Parathyroid adenoma (tissue), 2 donors: ENCODE measurements at regions not wholly inside any gene's neighbourhood (a gene's known extent, or its start where the extent isn't known, plus 50 kb on each side); places are given as distances from the start of the nearest gene placed in this dataset.

ENCODE experiments used
- H2AFZ ChIP-seq: fragments of 300-600 bp; sonication (generic); one replicate; pipeline ENCODE4 v1.7.0; 2017; ENCODE audit warnings: antibody characterized with exemption, mild to moderate bottlenecking
- H3K27ac ChIP-seq: fragments of 300-600 bp; sonication (generic); one replicate; pipeline ENCODE4 v1.7.0; 2017
- H3K27me3 ChIP-seq: fragments of 300-600 bp; sonication (generic); one replicate; pipeline ENCODE4 v1.7.0; 2017; ENCODE audit warnings: low read length; ENCODE audit not compliant: control insufficient read depth, insufficient read depth
- H3K36me3 ChIP-seq: fragments of 300-600 bp; sonication (generic); one replicate; pipeline ENCODE4 v1.7.0; 2017; ENCODE audit warnings: low read length; ENCODE audit not compliant: control insufficient read depth, insufficient read depth
- H3K4me1 ChIP-seq: fragments of 300-600 bp; sonication (generic); one replicate; pipeline ENCODE4 v1.7.0; 2017; ENCODE audit warnings: control low read depth
- H3K4me2 ChIP-seq: fragments of 300-600 bp; sonication (generic); one replicate; pipeline ENCODE4 v1.7.0; 2017; ENCODE audit warnings: low read length
- H3K4me3 ChIP-seq: fragments of 300-600 bp; sonication (generic); one replicate; pipeline ENCODE4 v1.7.0; 2017; ENCODE audit warnings: low read depth, low read length
- H3K79me2 ChIP-seq: fragments of 300-600 bp; sonication (generic); one replicate; pipeline ENCODE4 v1.7.0; 2017; ENCODE audit warnings: control low read depth
- H3K9ac ChIP-seq: fragments of 300-600 bp; sonication (generic); one replicate; pipeline ENCODE4 v1.7.0; 2017; ENCODE audit warnings: mild to moderate bottlenecking
- H3K9me3 ChIP-seq: fragments of 300-600 bp; sonication (generic); one replicate; pipeline ENCODE4 v1.7.0; 2017; ENCODE audit warnings: low read length; ENCODE audit not compliant: control insufficient read depth
- TF ChIP-seq, protein P1 (sequence below): fragments of 300-600 bp; sonication (generic); IDR thresholded peaks from one replicate; pipeline ENCODE4 v1.7.0; 2017; ENCODE audit warnings: antibody characterized with exemption, mild to moderate bottlenecking
- donor health status: primary hyperparathyroidism.

DNA sequence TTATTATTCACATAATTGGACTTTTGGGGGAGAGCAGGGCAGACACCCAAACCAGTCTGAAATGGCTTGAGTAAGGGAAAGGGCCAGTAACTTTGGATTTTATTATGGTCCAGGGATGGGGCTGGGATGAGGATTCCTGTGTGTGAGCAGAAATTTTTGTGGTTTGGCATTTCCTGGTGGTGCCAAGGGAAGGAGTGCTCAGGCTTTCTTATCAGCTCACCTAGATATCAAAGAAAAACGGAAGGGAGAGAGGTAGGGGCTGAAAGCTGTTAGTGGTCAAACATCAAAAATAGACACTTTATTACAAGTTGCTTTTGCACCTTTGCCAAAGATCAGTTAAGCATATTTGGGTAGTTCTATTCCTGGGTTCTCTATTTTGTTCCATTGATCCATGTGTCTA, 128.5 kb upstream of the DIPK2B start:
- H3K36me3 ChIP-seq = no peaks in the 10 kb centered on the region
- H3K4me3 ChIP-seq = no peak overlapping the region
- no peak overlapping the region for H3K27ac ChIP-seq
- H2AFZ ChIP-seq = no peak overlapping the region
- H3K4me2 ChIP-seq = no peak overlapping the region
- H3K4me1 ChIP-seq = no peaks in the 10 kb centered on the region
- TF ChIP-seq, protein P1, sequence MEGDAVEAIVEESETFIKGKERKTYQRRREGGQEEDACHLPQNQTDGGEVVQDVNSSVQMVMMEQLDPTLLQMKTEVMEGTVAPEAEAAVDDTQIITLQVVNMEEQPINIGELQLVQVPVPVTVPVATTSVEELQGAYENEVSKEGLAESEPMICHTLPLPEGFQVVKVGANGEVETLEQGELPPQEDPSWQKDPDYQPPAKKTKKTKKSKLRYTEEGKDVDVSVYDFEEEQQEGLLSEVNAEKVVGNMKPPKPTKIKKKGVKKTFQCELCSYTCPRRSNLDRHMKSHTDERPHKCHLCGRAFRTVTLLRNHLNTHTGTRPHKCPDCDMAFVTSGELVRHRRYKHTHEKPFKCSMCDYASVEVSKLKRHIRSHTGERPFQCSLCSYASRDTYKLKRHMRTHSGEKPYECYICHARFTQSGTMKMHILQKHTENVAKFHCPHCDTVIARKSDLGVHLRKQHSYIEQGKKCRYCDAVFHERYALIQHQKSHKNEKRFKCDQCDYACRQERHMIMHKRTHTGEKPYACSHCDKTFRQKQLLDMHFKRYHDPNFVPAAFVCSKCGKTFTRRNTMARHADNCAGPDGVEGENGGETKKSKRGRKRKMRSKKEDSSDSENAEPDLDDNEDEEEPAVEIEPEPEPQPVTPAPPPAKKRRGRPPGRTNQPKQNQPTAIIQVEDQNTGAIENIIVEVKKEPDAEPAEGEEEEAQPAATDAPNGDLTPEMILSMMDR = no peak
- H3K79me2 ChIP-seq = no peaks in the 10 kb centered on the region
- no peak overlapping the region for H3K9ac ChIP-seq
- no peaks in the 10 kb centered on the region for H3K9me3 ChIP-seq
- no peaks in the 10 kb centered on the region for H3K27me3 ChIP-seq

DNA sequence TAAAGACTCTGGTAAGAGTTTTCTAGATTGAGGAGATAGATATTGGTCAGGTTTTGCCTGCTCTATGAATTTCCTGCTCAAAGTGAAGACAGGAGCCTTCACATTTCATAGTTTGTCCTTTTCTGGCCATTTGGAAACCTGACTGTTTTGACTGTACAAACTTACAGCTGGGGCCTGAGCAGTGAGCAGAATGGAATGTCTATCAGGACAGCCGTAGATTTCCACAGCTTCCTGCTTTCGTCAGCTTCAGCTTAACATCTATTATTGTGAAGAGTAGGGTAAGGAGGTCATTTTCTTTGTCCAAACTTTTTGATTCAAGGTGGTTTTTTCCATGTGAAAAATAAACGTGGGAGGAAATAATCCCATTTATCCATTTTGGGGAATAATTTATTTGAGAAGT, 124.3 kb upstream of the DIPK2B start:
- no peaks in the 10 kb centered on the region for H3K27me3 ChIP-seq
- H3K4me3 ChIP-seq = no peak overlapping the region
- H2AFZ ChIP-seq = no peak overlapping the region
- no peaks in the 10 kb centered on the region for H3K79me2 ChIP-seq
- no peak overlapping the region for H3K27ac ChIP-seq
- TF ChIP-seq, protein P1 = no peak
- no peak overlapping the region for H3K4me2 ChIP-seq
- H3K36me3 ChIP-seq = no peaks in the 10 kb centered on the region
- no peak overlapping the region for H3K9ac ChIP-seq
- no peaks in the 10 kb centered on the region for H3K9me3 ChIP-seq
- no peaks in the 10 kb centered on the region for H3K4me1 ChIP-seq

DNA sequence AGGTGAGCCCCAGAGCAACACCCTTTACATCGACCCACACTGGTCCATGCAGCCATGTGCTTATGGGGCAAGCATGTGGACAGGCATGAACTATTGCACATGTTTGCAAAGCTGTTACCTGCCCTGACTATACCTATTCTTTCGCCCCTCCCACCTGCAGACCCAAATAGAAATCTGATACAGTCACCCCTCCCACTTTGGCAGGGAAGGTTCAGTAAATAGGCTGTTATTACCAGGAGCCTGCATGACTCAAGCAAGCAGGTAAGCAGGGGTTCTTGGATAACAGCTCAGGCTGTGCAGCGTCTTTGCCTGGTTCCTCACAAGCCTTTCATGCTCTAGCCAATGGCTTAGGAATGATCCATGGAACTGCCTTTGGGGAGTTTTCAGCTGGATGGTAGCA, 122.7 kb upstream of the DIPK2B start:
- Histone ChIP-seq H3K27ac (no peak overlapping the region), H3K9me3 (no peaks in the 10 kb centered on the region), H3K36me3 (no peaks in the 10 kb centered on the region), H3K27me3 (no peaks in the 10 kb centered on the region), H2AFZ (no peak overlapping the region), H3K9ac (no peak overlapping the region), H3K4me3 (no peak overlapping the region), H3K79me2 (no peaks in the 10 kb centered on the region), H3K4me1 (no peaks in the 10 kb centered on the region), H3K4me2 (no peak overlapping the region)
- TF ChIP-seq, protein P1 = no peak

DNA sequence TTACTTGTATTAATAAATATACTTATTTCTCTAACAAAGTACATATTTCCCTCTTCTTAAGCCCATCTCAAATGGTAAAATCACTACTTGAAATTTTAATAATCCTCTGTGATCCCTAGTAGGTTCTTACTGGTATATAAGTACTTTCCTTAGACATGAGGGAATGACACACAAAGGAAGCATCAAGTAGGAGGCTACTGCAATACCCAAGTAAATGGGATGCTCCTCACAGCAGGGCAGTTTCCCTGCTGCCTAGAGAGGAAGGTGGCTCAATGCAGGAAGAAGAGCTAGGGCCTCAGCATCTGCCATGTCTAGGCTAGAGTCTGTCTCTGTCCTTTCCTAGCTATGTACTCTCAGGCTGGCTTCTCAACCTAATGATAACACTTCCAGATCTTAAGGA, 122.1 kb upstream of the DIPK2B start:
- H3K4me3 ChIP-seq = no peak overlapping the region
- no peaks in the 10 kb centered on the region for H3K36me3 ChIP-seq
- no peaks in the 10 kb centered on the region for H3K27me3 ChIP-seq
- H3K9ac ChIP-seq = no peak overlapping the region
- H3K27ac ChIP-seq = no peak overlapping the region
- H3K9me3 ChIP-seq = no peaks in the 10 kb centered on the region
- H3K4me2 ChIP-seq = no peak overlapping the region
- H3K79me2 ChIP-seq = no peaks in the 10 kb centered on the region
- H3K4me1 ChIP-seq = no peaks in the 10 kb centered on the region
- no peak overlapping the region for H2AFZ ChIP-seq
- TF ChIP-seq, protein P1 = no peak

DNA sequence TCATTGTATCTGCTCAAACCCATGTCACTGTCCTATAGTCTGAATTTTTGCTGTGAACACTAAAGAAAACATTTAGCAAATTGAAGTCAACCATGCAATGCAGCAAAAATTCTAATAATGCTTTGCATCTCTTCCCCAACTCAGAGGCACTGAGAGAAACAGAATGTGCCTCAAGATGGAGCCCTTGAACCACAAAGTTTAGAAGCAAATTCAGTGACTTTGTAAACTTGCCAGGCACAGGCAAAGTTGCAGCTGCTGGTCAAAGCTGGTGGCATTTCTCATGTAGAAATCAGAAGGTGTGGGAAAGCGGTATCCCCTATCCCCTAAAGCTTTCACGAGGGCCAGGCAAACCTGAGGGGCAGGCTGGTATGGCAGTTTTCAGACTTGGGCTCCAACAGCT, 121.7 kb upstream of the DIPK2B start:
- Histone ChIP-seq H3K9ac (no peak overlapping the region), H3K27ac (no peak overlapping the region), H3K4me3 (no peak overlapping the region), H3K4me1 (no peaks in the 10 kb centered on the region), H3K27me3 (no peaks in the 10 kb centered on the region), H3K36me3 (no peaks in the 10 kb centered on the region), H3K9me3 (no peaks in the 10 kb centered on the region), H2AFZ (no peak overlapping the region), H3K4me2 (no peak overlapping the region), H3K79me2 (no peaks in the 10 kb centered on the region)
- TF ChIP-seq, protein P1 = peak; percentile 19
